ENCODE measurements at regions not wholly inside any gene's neighbourhood (a gene's known extent, or its start where the extent isn't known, plus 50 kb on each side); places are given as distances from the start of the nearest gene placed in this dataset.

GRCh38 chr14:38860530-38860929, 242.5 kb downstream of the SEC23A start:
- Histone ChIP-seq H3K4me1 (no peaks in the 10 kb centered on the region), H3K36me3 (no peaks in the 10 kb centered on the region), H3K4me3 (no peak overlapping the region), H3K9me3 (peaks cover 0 to 28% (median 0%) of the 10 kb centered on the region in 11 donors), H3K27me3 (no peaks in the 10 kb centered on the region), H3K27ac (no peak overlapping the region)
- intact Hi-C loops (cut with DNase I): loop anchor here in 5 of 10 donors (10.0 kb wide), 3 partner anchors 136 to 956 kb away; no protein-coding TSS in a partner anchor
- DNase-seq: no peak
- TF ChIP-seq CTCF (IDR thresholded peaks at IDR 0.05): no peak
- ATAC-seq: no peak
- 88 to 98% methylated on average over 1 of the region's 1 CpG for WGBS, 2 donors

GRCh38 chr14:38856798-38857197, 246.2 kb downstream of the SEC23A start:
- no peak for TF ChIP-seq CTCF (IDR thresholded peaks at IDR 0.05)
- intact Hi-C loops (cut with DNase I): loop anchor here in 2 of 10 donors (10.0 kb wide), 2 partner anchors 942 to 1872 kb away; no protein-coding TSS in a partner anchor
- DNase-seq (no peak), ATAC-seq (no peak)
- Histone ChIP-seq H3K36me3 (no peaks in the 10 kb centered on the region), H3K4me1 (no peaks in the 10 kb centered on the region), H3K4me3 (no peak overlapping the region), H3K9me3 (peaks cover 0 to 20% (median 0%) of the 10 kb centered on the region in 11 donors), H3K27me3 (no peaks in the 10 kb centered on the region), H3K27ac (no peak overlapping the region)

- H3K4me1 ChIP-seq: no peaks in the 10 kb centered on the region
- no peak for ATAC-seq
- no peak for DNase-seq
- H3K27me3 ChIP-seq: no peaks in the 10 kb centered on the region
- H3K36me3 ChIP-seq: no peaks in the 10 kb centered on the region
- no peak overlapping the region for H3K27ac ChIP-seq
- H3K9me3 ChIP-seq: peaks cover 0 to 8% (median 0%) of the 10 kb centered on the region in 11 donors
- intact Hi-C loops (cut with DNase I): loop anchor here in 2 of 10 donors (10.0 kb wide), 2 partner anchors 941 to 1871 kb away; no protein-coding TSS in a partner anchor
- TF ChIP-seq CTCF (IDR thresholded peaks at IDR 0.05): no peak
- 94 to 96% methylated on average over 2 of the region's 2 CpGs for WGBS, 2 donors
- H3K4me3 ChIP-seq: no peak overlapping the region
Measured at GRCh38 chr14:38855513-38855912, 247.5 kb downstream of the SEC23A start.

GRCh38 chr14:38851111-38851510, 251.9 kb downstream of the SEC23A start:
- H3K36me3 ChIP-seq: no peaks in the 10 kb centered on the region
- TF ChIP-seq CTCF (IDR thresholded peaks at IDR 0.05): no peak
- no peak for ATAC-seq
- H3K9me3 ChIP-seq: no peaks in the 10 kb centered on the region
- no peak overlapping the region for H3K4me3 ChIP-seq
- intact Hi-C loops (cut with DNase I): loop anchor here in 2 of 10 donors (10.0 kb wide), 2 partner anchors 936 to 1866 kb away; no protein-coding TSS in a partner anchor
- no peak for DNase-seq
- no peaks in the 10 kb centered on the region for H3K27me3 ChIP-seq
- no peak overlapping the region for H3K27ac ChIP-seq
- peaks cover 0 to 4% (median 0%) of the 10 kb centered on the region in 9 donors for H3K4me1 ChIP-seq
- 89 to 96% methylated on average over 3 of the region's 3 CpGs for WGBS, 2 donors

All from heart right ventricle (tissue), 16 donors.